H9 (cell line): ENCODE measurements at regions not wholly inside any gene's neighbourhood (a gene's known extent, or its start where the extent isn't known, plus 50 kb on each side); places are given as distances from the start of the nearest gene placed in this dataset.

Experiments used
- DNase-seq: peaks from one replicate; pipeline ENCODE4 v3.0.0-alpha.2; 2017
- H2AFZ ChIP-seq: one replicate; pipeline ENCODE4 v1.6.1; 2013; ENCODE audit warnings: mild to moderate bottlenecking, low read length, control low read depth, moderate library complexity
- H2AK5ac ChIP-seq: 2 replicates; pipeline ENCODE4 v1.6.1; 2013; ENCODE audit warnings: low read length, control low read depth, mixed read lengths; ENCODE audit not compliant: insufficient read length
- H2BK120ac ChIP-seq: one replicate; pipeline ENCODE4 v1.6.1; 2013; ENCODE audit warnings: low read depth, mild to moderate bottlenecking, low read length, control low read depth, inconsistent platforms; ENCODE audit not compliant: poor library complexity, severe bottlenecking
- H2BK12ac ChIP-seq: 2 replicates; pipeline ENCODE4 v1.6.1; 2013; ENCODE audit warnings: low read length, control low read depth, mixed read lengths, low read depth; ENCODE audit not compliant: insufficient read length
- H2BK15ac ChIP-seq: 2 replicates; pipeline ENCODE4 v1.6.1; 2013; ENCODE audit warnings: low read depth, low read length, control low read depth
- H2BK20ac ChIP-seq: one replicate; pipeline ENCODE4 v1.6.1; 2013; ENCODE audit warnings: low read depth, mild to moderate bottlenecking, low read length, control low read depth, inconsistent platforms; ENCODE audit not compliant: poor library complexity, severe bottlenecking
- H2BK5ac ChIP-seq: 2 replicates; pipeline ENCODE4 v1.6.1; 2013; ENCODE audit warnings: low read length, control low read depth, mixed read lengths; ENCODE audit not compliant: insufficient read length
- H3K14ac ChIP-seq: 2 replicates; pipeline ENCODE4 v1.6.1; 2013; ENCODE audit warnings: low read length, control low read depth; ENCODE audit not compliant: insufficient read depth
- H3K18ac ChIP-seq: 2 replicates; pipeline ENCODE4 v1.6.1; 2013; ENCODE audit warnings: low read depth, mild to moderate bottlenecking, mixed read lengths, low read length, control low read depth; ENCODE audit not compliant: insufficient read length
- H3K23ac ChIP-seq: 2 replicates; pipeline ENCODE4 v1.6.1; 2013; ENCODE audit warnings: low read length, control low read depth, mixed read lengths, low read depth; ENCODE audit not compliant: insufficient read length
- H3K23me2 ChIP-seq: 2 replicates; pipeline ENCODE4 v1.6.1; 2013; ENCODE audit warnings: low read depth, mild to moderate bottlenecking, mixed read lengths, low read length, control low read depth; ENCODE audit not compliant: insufficient read length, poor library complexity, severe bottlenecking
- H3K27ac ChIP-seq: 2 replicates; pipeline ENCODE4 v1.5.1; 2013; ENCODE audit warnings: low read length, control low read depth, mixed read lengths, low read depth; ENCODE audit not compliant: insufficient read length
- H3K27me3 ChIP-seq: 2 replicates; pipeline ENCODE4 v1.6.1; 2013; ENCODE audit warnings: low read length, control low read depth, inconsistent platforms; ENCODE audit not compliant: insufficient read depth
- H3K4ac ChIP-seq: 2 replicates; pipeline ENCODE4 v1.6.1; 2013; ENCODE audit warnings: low read depth, mild to moderate bottlenecking, control low read depth, inconsistent platforms, low read length, moderate library complexity
- H3K4me1 ChIP-seq: 2 replicates; pipeline ENCODE4 v1.6.1; 2013; ENCODE audit warnings: low read length, control low read depth, inconsistent platforms; ENCODE audit not compliant: insufficient read depth
- H3K4me2 ChIP-seq: 2 replicates; pipeline ENCODE4 v1.6.1; 2013; ENCODE audit warnings: low read length, control low read depth, mixed read lengths; ENCODE audit not compliant: insufficient read length, insufficient read depth
- H3K56ac ChIP-seq: 2 replicates; pipeline ENCODE4 v1.6.1; 2013; ENCODE audit warnings: low read depth, mild to moderate bottlenecking, mixed read lengths, low read length, control low read depth; ENCODE audit not compliant: insufficient read length
- H3K79me1 ChIP-seq: 2 replicates; pipeline ENCODE4 v1.6.1; 2013; ENCODE audit warnings: low read depth, mild to moderate bottlenecking, moderate library complexity, low read length, control low read depth, inconsistent platforms; ENCODE audit not compliant: insufficient read depth, poor library complexity, severe bottlenecking
- H3K79me2 ChIP-seq: 2 replicates; pipeline ENCODE4 v1.6.1; 2013; ENCODE audit warnings: low read length, control low read depth, inconsistent platforms; ENCODE audit not compliant: insufficient read depth
- H3K9ac ChIP-seq: 2 replicates; pipeline ENCODE4 v1.6.1; 2013; ENCODE audit warnings: low read length, control low read depth, mixed read lengths; ENCODE audit not compliant: insufficient read length; ENCODE audit errors: extremely low read depth
- H3K9me3 ChIP-seq: one replicate; pipeline ENCODE4 v1.6.1; 2013; ENCODE audit warnings: low read depth, low read length, inconsistent platforms; ENCODE audit not compliant: control insufficient read depth
- H3T11ph ChIP-seq: one replicate; pipeline ENCODE4 v1.6.1; 2013; ENCODE audit warnings: mild to moderate bottlenecking, low read length, control low read depth, inconsistent platforms
- H4K20me1 ChIP-seq: one replicate; pipeline ENCODE4 v1.6.1; 2013; ENCODE audit not compliant: control insufficient read depth, insufficient read length, insufficient read depth
- H4K5ac ChIP-seq: 2 replicates; pipeline ENCODE4 v1.6.1; 2013; ENCODE audit warnings: low read depth, mild to moderate bottlenecking, mixed read lengths, low read length, control low read depth; ENCODE audit not compliant: insufficient read length
- H4K8ac ChIP-seq: replicated peaks from 2 replicates; pipeline ENCODE4 v1.6.1; 2013; ENCODE audit warnings: low read length, control low read depth, mixed read lengths, low read depth; ENCODE audit not compliant: insufficient read length
- H4K91ac ChIP-seq: 2 replicates; pipeline ENCODE4 v1.6.1; 2013; ENCODE audit warnings: low read depth, mild to moderate bottlenecking, moderate library complexity, mixed read lengths, low read length, control low read depth; ENCODE audit not compliant: insufficient read length
- H3K27ac Mint-ChIP-seq, 3 experiments: 2 replicates in 2 of 3; 3 replicates in 1 of 3; pipeline ENCODE4 v1.8.0; 2020 to 2021; ENCODE audit warnings: mixed read lengths in 3 of 3, mild to moderate bottlenecking in 1 of 3, moderate library complexity in 1 of 3
- H3K27me3 Mint-ChIP-seq: 2 replicates; pipeline ENCODE4 v1.8.0; 2021; ENCODE audit warnings: low read depth, mild to moderate bottlenecking, moderate library complexity, mixed read lengths
- H3K36me3 Mint-ChIP-seq, 3 experiments: 2 replicates in 2 of 3; 3 replicates in 1 of 3; pipeline ENCODE4 v1.8.0; 2020 to 2021; ENCODE audit warnings: low read depth in 3 of 3, mixed read lengths in 3 of 3; ENCODE audit not compliant: insufficient read depth in 1 of 3
- H3K4me1 Mint-ChIP-seq, 2 experiments: 2 replicates each; pipeline ENCODE4 v1.8.0; 2020; ENCODE audit warnings: mixed read lengths in 2 of 2
- H3K4me3 Mint-ChIP-seq, 2 experiments: 2 replicates in 1 of 2; 3 replicates in 1 of 2; pipeline ENCODE4 v1.8.0; 2020 to 2021; ENCODE audit warnings: mild to moderate bottlenecking in 2 of 2, mixed read lengths in 2 of 2, moderate library complexity in 1 of 2
- H3K9me3 Mint-ChIP-seq, 2 experiments: 2 replicates in 1 of 2; 3 replicates in 1 of 2; pipeline ENCODE4 v1.8.0; 2020; ENCODE audit warnings: mild to moderate bottlenecking in 2 of 2, mixed read lengths in 2 of 2, moderate library complexity in 1 of 2
- CTCF ChIP-seq: fragments of 200-600 bp; sonication (generic); conservative IDR thresholded peaks from 3 replicates; pipeline ENCODE4 v1.8.0; 2021; ENCODE audit warnings: antibody characterized with exemption, mild to moderate bottlenecking
- WGBS: extraction: QIAGEN DNeasy Blood & Tissue Kit; methylation state at CpG from one replicate; pipeline ENCODE4 v1.1.7; 2013; ENCODE audit warnings: missing lambda C conversion rate, low lambda C conversion rate, mixed read lengths; ENCODE audit not compliant: insufficient read length; ENCODE audit errors: extremely low coverage; 5-methylcytosine and 5-hydroxymethylcytosine counted together

GRCh38 chr5:158390577-158390976 lies 531.6 kb upstream of the CLINT1 start:
- H3K79me2 ChIP-seq, result no peaks in the 10 kb centered on the region
- H3K23me2 ChIP-seq, result no peaks in the 10 kb centered on the region
- no peaks in the 10 kb centered on the region for H3K79me1 ChIP-seq
- H4K5ac ChIP-seq, result no peak overlapping the region
- no peak overlapping the region for H4K91ac ChIP-seq
- no peak overlapping the region for H2BK5ac ChIP-seq
- no peak overlapping the region for H3T11ph ChIP-seq
- Mint-ChIP-seq H3K27me3 (no peaks in the 10 kb centered on the region), H3K9me3 (no peaks in the 10 kb centered on the region), H3K36me3 (no peaks in the 10 kb centered on the region), H3K4me1 (no peaks in the 10 kb centered on the region), H3K27ac (no peak overlapping the region), H3K4me3 (no peak overlapping the region)
- no peak overlapping the region for H2AK5ac ChIP-seq
- no peak overlapping the region for H2BK20ac ChIP-seq
- H4K20me1 ChIP-seq, result no peaks in the 10 kb centered on the region
- H3K4me1 ChIP-seq, result no peaks in the 10 kb centered on the region
- H2BK15ac ChIP-seq, result no peak overlapping the region
- H3K4me2 ChIP-seq, result no peak overlapping the region
- H3K9me3 ChIP-seq, result no peaks in the 10 kb centered on the region
- H3K56ac ChIP-seq, result no peak overlapping the region
- H3K27me3 ChIP-seq, result no peaks in the 10 kb centered on the region
- no peak overlapping the region for H3K18ac ChIP-seq
- DNase-seq, result no peak
- no peak overlapping the region for H3K23ac ChIP-seq
- no peak for TF ChIP-seq CTCF
- H2BK120ac ChIP-seq, result no peak overlapping the region
- H3K9ac ChIP-seq, result no peak overlapping the region
- no peak overlapping the region for H3K27ac ChIP-seq
- H3K14ac ChIP-seq, result no peak overlapping the region
- H4K8ac ChIP-seq, result no peak overlapping the region
- no CpG with 5 or more reads among the region's 1 CpG for WGBS
- H3K4ac ChIP-seq, result no peak overlapping the region
- H2BK12ac ChIP-seq, result no peak overlapping the region
- H2AFZ ChIP-seq, result no peak overlapping the region
